ENCODE measurements at regions not wholly inside any gene's neighbourhood (a gene's known extent, or its start where the extent isn't known, plus 50 kb on each side); places are given as distances from the start of the nearest gene placed in this dataset.

GRCh38 chr4:137063961-137064360 lies 468.3 kb downstream of the PCDH18 start:
- POLR2A ChIA-PET (ENCODE audit: unreplicated experiment): no interaction called here
- no peaks in the 10 kb centered on the region for H3K36me3 ChIP-seq (ENCODE audit: low read depth, low read length)
- BruUV-seq (replicated peaks): no TSS peak

GRCh38 chr4:137043184-137043583 lies 489.1 kb downstream of the PCDH18 start:
- BruUV-seq (replicated peaks): no TSS peak
- Histone ChIP-seq H3K9me2 (replicated peaks; ENCODE audit: low read length) (no peaks in the 10 kb centered on the region), H3K4me2 (ENCODE audit: low read length) (no peak overlapping the region), H3K9me3 (ENCODE audit: low read length) (no peaks in the 10 kb centered on the region), H3K27ac (ENCODE audit: low read length) (no peak overlapping the region), H3K9ac (ENCODE audit: low read length) (no peak overlapping the region), H2AFZ (ENCODE audit: low read length) (no peak overlapping the region), H3K27me3 (ENCODE audit: low read length) (no peaks in the 10 kb centered on the region), H3K4me3 (ENCODE audit: low read length) (no peak overlapping the region), H3K4me1 (ENCODE audit: insufficient read depth, low read length) (no peaks in the 10 kb centered on the region), H4K20me1 (ENCODE audit: low read length) (no peaks in the 10 kb centered on the region), H3K36me3 (ENCODE audit: low read depth, low read length) (no peaks in the 10 kb centered on the region), H3K79me2 (ENCODE audit: low read length) (no peaks in the 10 kb centered on the region), H3F3A (ENCODE audit: low read length, unreplicated experiment) (no peaks in the 10 kb centered on the region)
- no peak for TF ChIP-seq EZH2 (IDR thresholded peaks at IDR 0.05; ENCODE audit: low read length, unreplicated experiment)
- TF ChIP-seq CTCF (conservative IDR thresholded peaks at IDR 0.05; ENCODE audit: low read depth, low read length): no peak
- TF ChIP-seq EZH2phosphoT487 (IDR thresholded peaks at IDR 0.05; ENCODE audit: borderline replicate concordance, low read length): no peak
- intact Hi-C loops (cut with micrococcal nuclease): no loop called here
- DNase-seq: no peak
- no peak for ATAC-seq
- POLR2A ChIA-PET (ENCODE audit: unreplicated experiment): no interaction called here
- CTCF ChIA-PET: no interaction called here

More at GRCh38 chr4:137063961-137064360, 468.3 kb downstream of the PCDH18 start:
- no peak overlapping the region for H2AFZ ChIP-seq (ENCODE audit: low read length)
- no peaks in the 10 kb centered on the region for H4K20me1 ChIP-seq (ENCODE audit: low read length)
- H3F3A ChIP-seq (ENCODE audit: low read length, unreplicated experiment): no peaks in the 10 kb centered on the region
- H3K79me2 ChIP-seq (ENCODE audit: low read length): no peaks in the 10 kb centered on the region
- H3K27ac ChIP-seq (ENCODE audit: low read length): no peak overlapping the region
- H3K9ac ChIP-seq (ENCODE audit: low read length): no peak overlapping the region
- no peaks in the 10 kb centered on the region for H3K4me1 ChIP-seq (ENCODE audit: insufficient read depth, low read length)
- H3K9me2 ChIP-seq (replicated peaks; ENCODE audit: low read length): no peaks in the 10 kb centered on the region
- no peak overlapping the region for H3K4me2 ChIP-seq (ENCODE audit: low read length)
- DNase-seq (no peak), ATAC-seq (no peak)
- no peak overlapping the region for H3K4me3 ChIP-seq (ENCODE audit: low read length)
- TF ChIP-seq EZH2phosphoT487 (IDR thresholded peaks at IDR 0.05; ENCODE audit: borderline replicate concordance, low read length) (no peak), EZH2 (IDR thresholded peaks at IDR 0.05; ENCODE audit: low read length, unreplicated experiment) (no peak), CTCF (conservative IDR thresholded peaks at IDR 0.05; ENCODE audit: low read depth, low read length) (no peak)
- CTCF ChIA-PET: no interaction called here
- intact Hi-C loops (cut with micrococcal nuclease): no loop called here
- no peaks in the 10 kb centered on the region for H3K9me3 ChIP-seq (ENCODE audit: low read length)
- H3K27me3 ChIP-seq (ENCODE audit: low read length): no peaks in the 10 kb centered on the region

GRCh38 chr4:137039370-137039769 lies 492.9 kb downstream of the PCDH18 start:
- TF ChIP-seq EZH2phosphoT487 (IDR thresholded peaks at IDR 0.05; ENCODE audit: borderline replicate concordance, low read length) (no peak), CTCF (conservative IDR thresholded peaks at IDR 0.05; ENCODE audit: low read depth, low read length) (no peak), EZH2 (IDR thresholded peaks at IDR 0.05; ENCODE audit: low read length, unreplicated experiment) (no peak)
- H3K4me2 ChIP-seq (ENCODE audit: low read length): no peak overlapping the region
- no TSS peak for BruUV-seq (replicated peaks)
- CTCF ChIA-PET: no interaction called here
- H3K27ac ChIP-seq (ENCODE audit: low read length): no peak overlapping the region
- H3K4me1 ChIP-seq (ENCODE audit: insufficient read depth, low read length): no peaks in the 10 kb centered on the region
- H3K36me3 ChIP-seq (ENCODE audit: low read depth, low read length): no peaks in the 10 kb centered on the region
- no peaks in the 10 kb centered on the region for H4K20me1 ChIP-seq (ENCODE audit: low read length)
- H3K27me3 ChIP-seq (ENCODE audit: low read length): no peaks in the 10 kb centered on the region
- H3K9me2 ChIP-seq (replicated peaks; ENCODE audit: low read length): no peaks in the 10 kb centered on the region
- no peak overlapping the region for H2AFZ ChIP-seq (ENCODE audit: low read length)
- DNase-seq (no peak), ATAC-seq (no peak)
- no peak overlapping the region for H3K4me3 ChIP-seq (ENCODE audit: low read length)
- intact Hi-C loops (cut with micrococcal nuclease): no loop called here
- H3K9ac ChIP-seq (ENCODE audit: low read length): no peak overlapping the region
- H3K79me2 ChIP-seq (ENCODE audit: low read length): no peaks in the 10 kb centered on the region
- H3K9me3 ChIP-seq (ENCODE audit: low read length): no peaks in the 10 kb centered on the region
- no peaks in the 10 kb centered on the region for H3F3A ChIP-seq (ENCODE audit: low read length, unreplicated experiment)
- POLR2A ChIA-PET (ENCODE audit: unreplicated experiment): no interaction called here
